Bronchial epithelial cell (primary cell): ENCODE measurements at regions not wholly inside any gene's neighbourhood (a gene's known extent, or its start where the extent isn't known, plus 50 kb on each side); places are given as distances from the start of the nearest gene placed in this dataset.

Source experiments
- DNase-seq: peaks from one replicate; pipeline ENCODE4 v3.0.0-alpha.2; 2010; ENCODE audit warnings: low read depth
- FAIRE-seq: peaks from 2 replicates; lab custom pipeline; 2011; peaks lifted over from hg19 to GRCh38; lab: Jason Lieb, UNC
- H3K27me3 ChIP-seq: 2 replicates; pipeline ENCODE4 v1.5.1; 2011; ENCODE audit warnings: low read length; ENCODE audit not compliant: control insufficient read depth, insufficient read depth
- H3K36me3 ChIP-seq: 2 replicates; pipeline ENCODE4 v1.5.1; 2011; ENCODE audit warnings: low read length; ENCODE audit not compliant: control insufficient read depth, insufficient read depth
- H3K4me3 ChIP-seq: 2 replicates; pipeline ENCODE4 v1.5.1; 2011; ENCODE audit warnings: mild to moderate bottlenecking, low read depth, low read length, control low read depth
- TF ChIP-seq, protein P1 (sequence below): IDR thresholded peaks from 2 replicates; pipeline ENCODE4 v1.5.1; 2011; ENCODE audit warnings: mild to moderate bottlenecking, moderate library complexity, low read length, control low read depth, inconsistent platforms; ENCODE audit not compliant: insufficient read depth, severe bottlenecking

DNA sequence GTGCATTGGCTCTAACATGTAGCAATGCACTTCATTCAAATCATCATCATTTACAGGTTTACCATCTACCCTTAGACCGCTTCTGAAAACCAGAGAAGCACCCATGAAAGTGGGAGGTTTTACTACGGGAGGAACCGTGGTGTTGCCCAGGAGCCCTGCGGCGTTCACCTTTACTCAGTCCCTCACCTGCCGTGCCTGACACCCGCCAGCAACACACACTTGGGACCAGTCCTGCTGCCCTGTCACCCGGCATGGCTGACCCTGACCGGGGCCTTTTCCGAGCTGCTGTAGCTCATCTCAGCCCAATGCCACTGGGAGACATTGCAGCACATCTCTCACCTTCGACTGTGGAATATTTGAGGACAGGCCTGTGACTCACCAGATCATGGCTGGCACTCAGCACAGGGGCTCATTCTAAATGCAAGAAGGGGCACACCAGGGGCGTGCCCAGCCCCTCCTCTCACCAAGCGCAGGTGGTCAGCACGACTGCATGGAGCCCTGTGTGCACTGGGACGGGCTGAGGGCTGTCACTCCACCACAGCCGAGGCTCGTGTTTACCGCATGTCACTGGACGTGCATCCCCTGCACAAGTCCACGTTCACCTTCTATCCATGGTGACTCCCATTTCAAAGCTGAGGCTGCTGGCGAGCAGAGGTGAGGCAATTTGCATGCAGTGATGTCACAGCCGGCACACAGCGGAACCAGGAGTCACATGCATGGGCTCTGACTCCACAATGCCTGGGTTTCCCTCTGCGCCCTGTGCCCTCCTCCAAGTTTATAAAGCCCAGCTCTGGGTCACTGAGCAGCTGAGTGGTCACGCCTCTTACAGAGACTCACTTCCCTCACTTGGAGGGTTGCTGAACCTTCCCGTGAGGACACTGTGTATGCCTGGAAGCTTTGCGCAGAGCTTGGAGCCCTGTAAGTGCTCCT, 76.7 kb upstream of the SNTG2 start:
- no peak for FAIRE-seq
- Histone ChIP-seq H3K27me3 (no peaks in the 10 kb centered on the region), H3K36me3 (no peaks in the 10 kb centered on the region), H3K4me3 (no peak overlapping the region)
- no peak for DNase-seq
- TF ChIP-seq, protein P1, sequence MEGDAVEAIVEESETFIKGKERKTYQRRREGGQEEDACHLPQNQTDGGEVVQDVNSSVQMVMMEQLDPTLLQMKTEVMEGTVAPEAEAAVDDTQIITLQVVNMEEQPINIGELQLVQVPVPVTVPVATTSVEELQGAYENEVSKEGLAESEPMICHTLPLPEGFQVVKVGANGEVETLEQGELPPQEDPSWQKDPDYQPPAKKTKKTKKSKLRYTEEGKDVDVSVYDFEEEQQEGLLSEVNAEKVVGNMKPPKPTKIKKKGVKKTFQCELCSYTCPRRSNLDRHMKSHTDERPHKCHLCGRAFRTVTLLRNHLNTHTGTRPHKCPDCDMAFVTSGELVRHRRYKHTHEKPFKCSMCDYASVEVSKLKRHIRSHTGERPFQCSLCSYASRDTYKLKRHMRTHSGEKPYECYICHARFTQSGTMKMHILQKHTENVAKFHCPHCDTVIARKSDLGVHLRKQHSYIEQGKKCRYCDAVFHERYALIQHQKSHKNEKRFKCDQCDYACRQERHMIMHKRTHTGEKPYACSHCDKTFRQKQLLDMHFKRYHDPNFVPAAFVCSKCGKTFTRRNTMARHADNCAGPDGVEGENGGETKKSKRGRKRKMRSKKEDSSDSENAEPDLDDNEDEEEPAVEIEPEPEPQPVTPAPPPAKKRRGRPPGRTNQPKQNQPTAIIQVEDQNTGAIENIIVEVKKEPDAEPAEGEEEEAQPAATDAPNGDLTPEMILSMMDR, result no peak

DNA sequence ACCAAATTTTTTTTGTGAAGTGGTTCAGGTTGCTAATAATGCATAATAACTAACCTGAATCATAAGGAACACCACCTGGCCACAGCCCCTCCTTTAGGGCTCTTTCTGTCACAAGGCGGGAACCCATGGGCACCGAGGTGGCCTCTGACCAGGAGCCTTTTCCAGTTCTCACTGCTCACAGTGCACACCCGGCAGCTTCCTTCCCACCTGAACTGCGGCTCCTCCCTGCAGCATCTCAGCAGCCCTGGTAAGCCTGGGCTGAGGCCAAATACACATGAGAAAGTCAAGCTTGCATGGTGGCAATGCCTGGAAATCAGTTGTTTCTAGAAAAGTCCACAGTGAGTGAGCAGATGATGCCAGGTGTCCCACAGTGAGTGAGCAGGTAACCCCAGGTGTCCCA, 77.6 kb upstream of the SNTG2 start:
- H3K36me3 ChIP-seq, result no peaks in the 10 kb centered on the region
- FAIRE-seq (no peak), DNase-seq (no peak)
- no peak overlapping the region for H3K4me3 ChIP-seq
- TF ChIP-seq, protein P1, result no peak
- no peaks in the 10 kb centered on the region for H3K27me3 ChIP-seq

DNA sequence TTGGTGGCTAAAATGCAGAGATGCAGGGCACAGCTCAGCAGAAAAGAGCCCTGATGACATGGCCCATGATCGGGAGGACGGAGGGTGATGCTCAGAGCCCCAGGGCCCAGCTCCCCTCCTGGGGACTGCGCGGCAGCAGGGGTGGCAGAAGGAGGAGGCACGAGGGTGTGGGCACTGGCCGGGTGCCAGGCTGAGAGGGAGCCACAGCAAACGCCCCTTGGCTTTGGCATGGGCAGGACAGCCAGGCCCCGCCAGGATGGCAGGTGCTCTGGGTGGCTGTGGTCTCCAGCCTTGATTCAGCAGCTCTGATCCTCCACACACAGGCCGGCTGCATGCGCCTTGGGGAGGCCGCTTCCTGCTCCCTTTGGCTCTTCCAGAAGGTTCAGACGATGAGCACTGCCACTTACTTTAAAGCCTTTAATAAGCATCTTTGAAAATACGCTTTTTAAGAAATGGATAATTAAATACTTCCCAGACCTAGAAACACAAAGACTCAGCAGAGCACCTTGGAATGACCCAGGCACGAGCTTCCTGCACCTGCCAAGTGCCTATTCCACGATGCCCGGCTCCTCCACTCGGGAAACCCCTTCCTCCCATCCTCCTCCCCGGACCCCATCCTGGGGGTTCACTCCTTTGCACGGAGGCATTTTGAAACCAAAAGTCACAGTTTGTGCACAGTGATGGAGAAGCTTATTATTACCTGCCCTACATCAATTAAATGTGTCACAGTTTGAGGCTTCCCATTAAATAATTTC, 78.5 kb upstream of the SNTG2 start:
- H3K4me3 ChIP-seq, result no peak overlapping the region
- no peaks in the 10 kb centered on the region for H3K36me3 ChIP-seq
- H3K27me3 ChIP-seq, result no peaks in the 10 kb centered on the region
- TF ChIP-seq, protein P1, result no peak
- no peak for DNase-seq
- no peak for FAIRE-seq

DNA sequence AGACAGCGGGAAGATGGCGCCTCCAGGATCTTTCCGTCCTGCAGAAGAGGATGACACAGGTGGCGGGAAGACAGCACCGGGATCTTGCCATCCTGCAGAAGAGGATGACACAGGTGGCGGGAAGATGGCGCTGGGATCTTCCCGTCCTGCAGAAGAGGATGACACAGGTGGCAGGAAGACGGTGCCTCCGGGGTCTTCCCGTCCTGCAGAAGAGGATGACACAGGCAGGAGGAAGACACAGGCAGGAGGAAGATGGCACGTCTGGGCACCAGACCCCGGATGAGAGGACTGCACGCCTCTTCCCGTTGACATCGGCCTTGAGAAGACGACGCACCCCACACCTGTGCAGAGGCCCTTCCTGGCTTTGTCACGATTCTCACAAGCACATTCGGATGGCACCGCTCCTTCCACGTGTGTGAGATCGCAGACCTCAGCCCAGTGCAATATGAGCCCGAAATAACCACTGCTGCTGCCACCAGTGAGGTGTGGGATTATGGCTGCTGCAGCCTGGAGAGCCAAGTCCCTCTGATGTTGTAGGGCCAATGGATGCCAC, 79.4 kb upstream of the SNTG2 start:
- no peak overlapping the region for H3K4me3 ChIP-seq
- DNase-seq (no peak), FAIRE-seq (no peak)
- TF ChIP-seq, protein P1, result no peak
- H3K36me3 ChIP-seq, result no peaks in the 10 kb centered on the region
- no peaks in the 10 kb centered on the region for H3K27me3 ChIP-seq

DNA sequence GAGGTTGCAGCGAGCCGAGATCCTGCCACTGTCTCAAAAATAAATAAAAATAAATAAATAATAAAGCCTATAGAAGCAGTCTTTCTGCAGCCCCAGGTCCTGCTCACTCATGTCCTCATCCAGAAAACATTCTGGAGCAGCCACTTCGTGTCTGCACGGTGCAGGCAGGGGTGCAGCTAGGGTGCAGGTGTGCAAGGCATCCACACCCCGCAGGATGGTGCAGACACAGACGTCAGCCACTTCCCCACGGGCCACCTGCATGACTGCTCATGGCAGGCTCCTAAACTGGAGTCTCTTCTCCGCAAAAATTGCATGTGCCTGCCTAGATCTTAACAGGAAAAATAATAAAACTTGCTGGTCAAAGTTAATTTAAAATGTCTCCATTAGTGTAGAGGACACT, 80.2 kb upstream of the SNTG2 start:
- no peak for FAIRE-seq
- H3K27me3 ChIP-seq, result no peaks in the 10 kb centered on the region
- no peak overlapping the region for H3K4me3 ChIP-seq
- H3K36me3 ChIP-seq, result no peaks in the 10 kb centered on the region
- TF ChIP-seq, protein P1, result no peak
- no peak for DNase-seq
